ENCODE measurements at regions not wholly inside any gene's neighbourhood (a gene's known extent, or its start where the extent isn't known, plus 50 kb on each side); places are given as distances from the start of the nearest gene placed in this dataset.

DNA sequence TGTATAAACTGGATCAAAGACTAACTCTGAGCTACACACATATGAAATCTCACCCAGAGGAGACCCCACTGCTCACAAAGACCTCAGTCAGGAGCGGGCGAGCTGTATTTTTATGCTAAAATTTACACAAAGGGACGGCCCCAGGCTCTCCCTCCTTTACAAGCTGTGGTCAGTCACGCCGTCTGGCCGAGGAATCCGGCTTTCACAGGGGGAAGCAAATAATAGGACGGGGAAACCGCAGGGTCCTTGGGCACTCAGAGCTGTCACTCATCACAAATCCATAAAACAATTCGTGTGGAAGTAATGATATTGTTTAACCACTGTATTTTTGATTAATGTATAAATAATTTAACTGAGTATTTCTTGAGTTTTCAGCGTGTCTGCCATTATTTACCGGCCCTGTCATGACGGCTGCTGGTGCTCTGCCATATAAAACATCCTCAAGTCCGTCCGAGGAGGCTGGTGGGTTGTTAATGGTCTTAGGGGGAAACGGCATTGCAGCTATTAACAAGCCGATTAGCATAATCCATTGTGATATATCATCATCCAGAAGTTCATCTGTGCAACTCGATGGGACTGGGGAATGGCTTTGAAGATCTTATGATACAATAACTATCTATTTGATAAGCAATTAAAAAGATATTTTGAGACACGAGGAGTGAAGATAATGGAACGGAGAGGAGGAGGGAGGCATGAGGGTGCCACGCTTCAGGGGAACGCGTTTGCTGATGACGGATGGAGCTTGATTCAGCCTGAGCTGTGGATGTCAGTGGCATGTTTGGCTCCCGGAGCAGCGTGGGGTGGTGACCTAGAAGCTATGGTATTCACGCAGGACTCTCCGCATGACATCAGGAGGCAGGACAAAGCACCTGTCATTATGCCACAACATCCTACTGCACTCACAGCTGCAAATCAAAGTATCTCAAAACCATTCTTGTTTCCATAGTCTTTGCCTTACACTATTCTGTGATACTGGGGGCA, 150.9 kb downstream of the SHOX start:
- no peak for DNase-seq
- Histone ChIP-seq H3K27ac (no peak overlapping the region), H3K4me3 (no peak overlapping the region), H3K4me1 (no peaks in the 10 kb centered on the region), H3K9me3 (no peaks in the 10 kb centered on the region), H3K27me3 (peaks cover 0 to under 1% (median 0%) of the 10 kb centered on the region in 4 donors), H3K36me3 (no peaks in the 10 kb centered on the region)
- no peak for FAIRE-seq
- 16 to 19% methylated on average over 28 of the region's 28 CpGs for WGBS, 2 donors
- no peak for ATAC-seq
- TF ChIP-seq, protein P1, sequence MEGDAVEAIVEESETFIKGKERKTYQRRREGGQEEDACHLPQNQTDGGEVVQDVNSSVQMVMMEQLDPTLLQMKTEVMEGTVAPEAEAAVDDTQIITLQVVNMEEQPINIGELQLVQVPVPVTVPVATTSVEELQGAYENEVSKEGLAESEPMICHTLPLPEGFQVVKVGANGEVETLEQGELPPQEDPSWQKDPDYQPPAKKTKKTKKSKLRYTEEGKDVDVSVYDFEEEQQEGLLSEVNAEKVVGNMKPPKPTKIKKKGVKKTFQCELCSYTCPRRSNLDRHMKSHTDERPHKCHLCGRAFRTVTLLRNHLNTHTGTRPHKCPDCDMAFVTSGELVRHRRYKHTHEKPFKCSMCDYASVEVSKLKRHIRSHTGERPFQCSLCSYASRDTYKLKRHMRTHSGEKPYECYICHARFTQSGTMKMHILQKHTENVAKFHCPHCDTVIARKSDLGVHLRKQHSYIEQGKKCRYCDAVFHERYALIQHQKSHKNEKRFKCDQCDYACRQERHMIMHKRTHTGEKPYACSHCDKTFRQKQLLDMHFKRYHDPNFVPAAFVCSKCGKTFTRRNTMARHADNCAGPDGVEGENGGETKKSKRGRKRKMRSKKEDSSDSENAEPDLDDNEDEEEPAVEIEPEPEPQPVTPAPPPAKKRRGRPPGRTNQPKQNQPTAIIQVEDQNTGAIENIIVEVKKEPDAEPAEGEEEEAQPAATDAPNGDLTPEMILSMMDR (IDR thresholded peaks at IDR 0.05): no peak
- intact Hi-C loops (cut with DNase I): no loop called here

DNA sequence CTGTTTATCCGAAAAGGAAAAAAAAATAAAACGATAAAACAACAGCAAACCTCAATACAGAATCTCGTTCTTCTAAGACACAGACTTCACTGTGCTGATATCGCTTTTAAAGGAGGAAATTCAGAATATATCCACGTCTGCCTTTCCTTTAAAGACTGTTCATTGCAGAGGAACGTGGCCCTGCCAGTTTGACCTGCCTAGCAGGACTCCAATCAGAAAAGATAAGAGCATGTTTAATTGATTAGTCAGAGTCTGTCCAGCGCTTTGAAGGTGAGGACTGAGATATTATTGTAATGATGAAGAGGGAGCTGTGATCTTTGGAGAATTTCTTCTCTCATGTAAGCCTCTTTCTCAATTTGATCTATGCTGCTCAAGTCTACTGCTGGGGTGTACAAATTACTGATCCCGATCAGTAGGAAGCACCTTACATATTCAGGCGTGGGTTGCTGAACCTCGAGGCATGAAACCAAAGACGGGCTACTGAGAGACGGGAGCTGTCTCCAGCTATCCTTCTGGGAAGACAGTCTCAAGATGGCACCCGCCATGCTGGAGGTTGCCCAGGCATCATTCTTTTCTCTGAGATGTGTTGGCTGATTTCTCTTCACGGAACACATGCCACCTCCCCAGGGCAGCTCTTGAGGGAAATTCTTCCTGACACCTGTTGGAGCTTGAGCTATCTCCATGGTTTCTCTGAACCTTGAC, 146.1 kb downstream of the SHOX start:
- Histone ChIP-seq H3K4me1 (no peaks in the 10 kb centered on the region), H3K27ac (no peak overlapping the region), H3K36me3 (no peaks in the 10 kb centered on the region), H3K27me3 (no peaks in the 10 kb centered on the region), H3K4me3 (no peak overlapping the region), H3K9me3 (no peaks in the 10 kb centered on the region)
- ATAC-seq (peak in 1 of 4 donors; percentile 51), FAIRE-seq (no peak), DNase-seq (no peak)
- intact Hi-C loops (cut with DNase I): no loop called here
- TF ChIP-seq, protein P1 (IDR thresholded peaks at IDR 0.05): no peak
- 25 to 35% methylated on average over 14 of the region's 14 CpGs for WGBS, 2 donors

DNA sequence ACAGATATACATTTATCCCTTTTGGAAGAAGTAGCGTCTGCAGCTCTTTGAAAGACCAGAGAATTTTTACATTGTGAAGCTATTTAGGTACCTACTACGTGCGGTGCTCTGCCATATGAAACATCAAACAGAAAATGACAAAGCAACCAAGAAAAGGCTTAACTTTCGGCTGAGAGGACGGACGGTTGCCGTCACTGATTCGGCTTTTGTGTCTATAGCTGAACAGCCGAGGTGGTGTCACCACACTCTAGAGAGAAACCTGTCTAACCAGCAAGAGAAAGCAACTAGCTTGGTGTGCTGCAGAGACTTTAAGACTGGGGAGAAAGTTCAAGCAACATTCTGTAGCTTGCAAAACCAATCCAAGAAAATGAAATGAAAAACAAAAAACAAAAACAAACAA, 145.5 kb downstream of the SHOX start:
- no peak for DNase-seq
- TF ChIP-seq, protein P1 (IDR thresholded peaks at IDR 0.05): no peak
- WGBS, 2 donors: 28 to 29% methylated on average over 9 of the region's 9 CpGs
- no peak for ATAC-seq
- Histone ChIP-seq H3K4me1 (no peaks in the 10 kb centered on the region), H3K4me3 (no peak overlapping the region), H3K27me3 (no peaks in the 10 kb centered on the region), H3K36me3 (no peaks in the 10 kb centered on the region), H3K27ac (no peak overlapping the region), H3K9me3 (no peaks in the 10 kb centered on the region)
- intact Hi-C loops (cut with DNase I): no loop called here
- no peak for FAIRE-seq

DNA sequence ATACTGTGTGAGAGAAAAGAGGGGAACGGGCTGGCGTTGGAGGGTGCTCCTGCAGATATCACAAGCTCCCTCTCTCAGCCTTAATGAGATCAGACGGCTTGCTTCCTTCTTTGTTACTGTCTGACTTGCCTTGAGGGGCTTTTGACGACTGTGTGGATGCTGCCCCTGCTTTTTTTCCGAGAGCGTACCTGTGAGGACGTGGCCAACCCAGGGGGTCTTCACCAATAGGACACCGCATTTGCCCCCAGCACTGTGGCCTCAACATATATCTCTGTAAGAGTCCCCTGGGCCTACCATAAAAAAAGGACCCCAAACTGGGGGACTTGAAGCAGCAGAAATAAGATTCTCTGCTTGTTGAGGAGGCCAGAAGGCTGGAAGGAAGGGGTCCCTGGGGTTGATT, 143.9 kb downstream of the SHOX start:
- Histone ChIP-seq H3K9me3 (no peaks in the 10 kb centered on the region), H3K4me1 (no peaks in the 10 kb centered on the region), H3K27ac (no peak overlapping the region), H3K4me3 (no peak overlapping the region), H3K27me3 (no peaks in the 10 kb centered on the region), H3K36me3 (no peaks in the 10 kb centered on the region)
- 60 to 62% methylated on average over 8 of the region's 8 CpGs for WGBS, 2 donors
- TF ChIP-seq, protein P1 (IDR thresholded peaks at IDR 0.05): no peak
- intact Hi-C loops (cut with DNase I): no loop called here
- FAIRE-seq (no peak), ATAC-seq (no peak), DNase-seq (no peak)
